Activated CD8-positive, alpha-beta memory T cell treated with anti-CD3 and anti-CD28 coated beads, Interleukin-2, amount 50 U/mL, for 48 hours (primary cell): ENCODE measurements at regions not wholly inside any gene's neighbourhood (a gene's known extent, or its start where the extent isn't known, plus 50 kb on each side); places are given as distances from the start of the nearest gene placed in this dataset.
"Not testable (repeated sequence)": the region's sequence is repeated elsewhere in the genome, so short reads cannot be mapped to it uniquely, and the experiment has no call there.

Source experiments
- DNase-seq: peaks from one replicate; pipeline ENCODE4 v3.0.0-alpha.2; 2020

DNA sequence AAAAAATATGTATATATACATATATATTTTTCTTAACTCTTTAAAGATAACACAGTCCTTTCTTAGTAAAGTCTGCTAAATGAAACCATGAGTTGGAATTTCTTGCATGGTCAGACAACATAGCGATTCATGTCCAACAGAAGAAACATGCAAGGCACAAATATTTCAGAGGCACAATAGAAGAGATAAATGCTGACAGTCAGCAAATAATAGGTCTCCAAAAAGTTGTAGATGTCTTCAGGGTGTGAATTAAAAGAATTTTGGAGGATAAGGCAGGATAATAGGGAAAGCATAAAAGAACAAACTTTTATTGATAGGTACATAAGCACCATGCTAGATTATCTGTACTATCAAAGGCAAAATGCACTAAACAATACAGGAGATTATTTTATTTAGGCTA lies 800.2 kb downstream of the PLCL1 start:
- DNase-seq: no peak

DNA sequence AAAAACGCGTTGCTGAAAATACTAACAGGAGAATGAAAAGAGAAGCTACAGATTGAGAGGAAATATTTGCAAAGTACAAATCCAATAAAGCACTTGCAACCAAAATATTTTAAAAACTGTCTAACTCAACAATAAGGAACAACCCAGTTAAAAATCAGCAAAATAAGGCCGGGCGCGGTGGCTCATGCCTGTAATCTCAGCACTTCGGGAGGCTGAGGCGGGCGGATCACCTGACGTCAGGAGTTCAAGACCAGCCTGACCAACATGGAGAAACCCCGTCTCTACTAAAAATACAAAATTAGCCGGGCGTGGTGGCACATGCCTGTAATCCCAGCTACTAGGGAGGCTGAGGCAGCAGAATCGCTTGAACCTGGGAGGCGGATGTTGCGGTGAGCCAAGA lies 798.6 kb downstream of the PLCL1 start:
- not testable (repeated sequence) for DNase-seq

DNA sequence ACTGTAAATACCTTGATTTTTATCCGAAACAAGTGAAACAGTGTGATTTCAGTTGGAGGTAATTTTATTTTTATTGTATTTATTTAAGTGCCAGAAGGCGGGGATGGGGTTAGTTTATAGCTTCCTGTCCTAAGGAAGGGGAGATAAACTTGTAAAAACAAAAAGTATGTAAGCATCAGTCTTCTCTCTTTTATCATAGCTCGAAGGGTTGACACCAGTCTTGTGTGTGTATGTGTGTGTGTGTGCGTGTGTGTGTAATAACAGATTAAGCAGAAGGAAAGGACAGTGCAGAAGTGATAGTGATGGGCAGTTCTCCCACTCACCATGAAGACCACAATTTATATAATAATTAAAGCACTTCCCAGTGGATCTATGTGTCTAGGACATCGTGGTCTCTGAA lies 793.3 kb downstream of the PLCL1 start:
- DNase-seq: no peak

DNA sequence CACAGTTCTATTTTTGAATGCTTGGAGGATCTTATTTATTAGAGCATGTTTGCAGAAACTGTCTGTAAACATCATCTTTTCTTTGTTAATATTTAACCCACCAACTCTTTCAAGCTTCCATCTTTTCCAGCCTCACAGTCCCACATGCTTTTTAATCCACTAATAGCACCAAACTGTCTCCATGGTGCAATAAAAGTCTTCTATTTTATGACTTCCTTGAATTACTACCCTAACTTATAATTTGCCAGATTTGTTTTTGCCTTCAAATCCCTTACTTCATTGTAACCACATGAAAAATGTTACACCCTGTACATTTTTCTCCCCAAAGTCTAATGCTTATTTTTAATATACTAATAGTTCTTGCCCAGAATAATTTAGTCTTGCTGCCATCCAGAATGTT lies 792.6 kb downstream of the PLCL1 start:
- DNase-seq: no peak

DNA sequence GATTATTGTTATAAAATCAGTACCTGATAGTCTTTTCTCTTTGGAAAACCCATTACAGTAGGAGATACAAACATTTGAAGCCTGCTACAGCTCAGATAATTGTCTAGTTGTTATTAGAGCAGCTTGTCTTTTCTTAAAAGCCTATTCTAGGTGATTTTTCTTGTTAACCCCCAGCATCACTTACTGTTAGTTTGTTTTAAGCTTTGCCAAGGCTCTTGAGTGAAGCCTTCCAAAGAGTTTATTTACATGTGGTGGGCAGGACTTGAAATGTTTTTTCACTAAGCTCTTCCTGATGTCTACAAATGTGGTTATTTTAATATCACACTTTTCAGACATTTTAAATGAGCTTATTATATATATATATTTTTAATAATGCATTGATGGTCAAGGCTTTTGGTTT lies 791.3 kb downstream of the PLCL1 start:
- DNase-seq: no peak

DNA sequence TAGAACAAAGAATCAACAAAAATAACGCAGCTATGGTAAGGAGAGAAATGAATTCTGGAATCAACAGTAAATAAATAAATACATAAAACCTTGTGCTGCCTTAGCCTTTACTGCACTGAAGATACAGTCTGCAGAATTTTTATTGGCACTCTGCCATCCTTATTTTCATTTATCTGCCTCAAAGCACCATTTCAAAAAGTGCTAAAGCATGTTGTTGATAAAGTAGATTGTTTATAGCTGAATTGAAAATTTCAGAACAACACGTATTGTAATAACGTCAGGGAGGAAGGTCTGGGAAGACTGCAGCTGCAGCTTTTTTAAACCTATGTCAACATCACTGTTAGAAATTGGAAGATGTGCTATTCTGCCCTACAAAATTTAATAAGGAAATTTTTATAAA lies 787.2 kb downstream of the PLCL1 start:
- no peak for DNase-seq

DNA sequence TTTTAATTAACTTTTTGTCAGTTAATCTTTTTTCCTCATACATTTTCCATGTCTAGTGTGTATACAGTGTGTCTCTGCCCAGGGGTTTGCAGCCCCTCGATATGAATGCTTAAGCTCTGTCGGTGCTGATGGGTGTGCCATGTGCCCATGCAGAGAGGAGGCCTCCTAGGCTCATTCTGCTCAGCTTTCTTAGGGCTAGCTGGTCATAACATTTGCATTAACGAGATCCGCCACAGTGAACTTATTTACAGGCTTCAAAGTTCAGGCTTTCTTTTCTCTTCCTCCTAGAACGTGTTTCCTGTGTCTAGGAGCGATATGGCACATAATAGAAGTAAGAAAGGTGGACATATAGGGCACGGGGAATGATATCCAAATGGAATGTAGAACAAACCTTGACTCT lies 783.3 kb downstream of the PLCL1 start:
- DNase-seq: no peak

DNA sequence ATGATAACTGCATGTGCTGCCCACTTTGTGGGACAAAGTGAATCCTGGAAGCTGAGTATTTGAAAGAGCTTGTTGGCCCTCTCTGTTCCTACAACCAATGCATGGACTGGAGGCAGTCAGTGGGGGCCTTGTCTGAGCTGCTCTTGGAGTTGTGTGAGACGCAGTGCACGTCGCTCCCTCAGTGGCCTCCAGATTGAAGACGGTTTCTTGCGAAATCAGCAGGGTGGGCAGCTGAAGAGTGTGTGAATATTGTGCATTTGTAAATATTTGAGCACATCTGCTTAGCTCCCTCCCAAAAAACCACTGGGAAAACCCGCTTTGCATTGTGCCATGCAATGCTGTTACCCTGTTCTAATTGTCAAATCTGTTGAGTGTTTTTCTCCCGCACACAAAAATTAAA lies 782.8 kb downstream of the PLCL1 start:
- DNase-seq: no peak

DNA sequence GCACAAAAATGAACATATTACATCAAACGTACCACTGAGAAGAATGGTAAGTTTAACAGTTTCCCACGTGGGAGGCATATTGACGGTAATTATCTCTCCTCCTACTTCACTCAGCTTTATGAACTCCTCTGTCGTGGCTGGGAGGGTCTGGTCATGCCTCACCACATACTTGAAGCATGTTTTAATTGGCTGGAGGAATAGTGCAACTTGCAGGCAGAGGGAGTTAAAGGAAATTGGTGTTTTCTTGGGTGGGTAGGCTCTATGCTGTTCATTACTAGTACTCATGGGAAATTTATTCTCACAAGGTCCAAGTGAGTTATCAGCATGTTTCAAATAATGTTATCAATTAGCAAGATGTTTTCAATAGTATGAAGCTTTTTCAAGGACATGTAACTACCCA lies 767.0 kb downstream of the PLCL1 start:
- DNase-seq: no peak

DNA sequence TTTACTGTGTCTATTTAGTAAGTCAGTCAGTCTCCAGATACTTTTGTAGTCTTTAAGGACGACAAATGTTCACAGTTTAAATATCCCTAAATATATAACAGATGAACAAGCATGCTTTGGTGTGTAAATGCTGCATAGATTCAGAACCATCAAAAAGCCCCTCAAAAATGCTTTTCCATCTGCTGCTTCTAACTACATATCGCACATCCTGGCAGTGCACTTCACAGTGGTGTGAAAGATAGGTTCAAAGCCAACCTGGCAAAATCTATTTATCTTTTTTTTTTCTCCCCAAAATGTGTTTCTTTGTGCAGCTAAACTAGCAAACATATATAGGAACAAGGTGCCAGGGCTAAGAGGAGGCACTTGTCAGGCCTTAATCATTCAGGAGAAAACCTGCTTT lies 753.8 kb downstream of the PLCL1 start:
- no peak for DNase-seq

DNA sequence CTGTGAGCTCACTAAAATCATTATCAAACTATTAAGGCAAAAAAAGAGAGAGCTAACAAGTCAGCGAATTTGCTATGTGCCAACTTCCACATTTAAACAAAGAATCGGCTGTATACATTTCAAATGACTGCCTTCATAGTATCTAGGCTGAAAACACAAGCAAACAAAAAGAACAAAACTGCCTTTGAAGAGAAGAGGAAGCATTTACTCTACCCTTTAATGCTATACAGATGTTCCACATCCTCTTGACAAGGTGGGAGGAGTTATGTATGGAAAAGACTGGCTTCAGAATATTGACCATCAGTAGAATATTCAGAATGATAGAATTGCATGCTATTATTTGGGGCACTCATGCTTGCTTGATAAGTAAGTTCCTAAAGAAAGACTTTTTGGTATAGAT lies 741.7 kb downstream of the PLCL1 start:
- DNase-seq: no peak

DNA sequence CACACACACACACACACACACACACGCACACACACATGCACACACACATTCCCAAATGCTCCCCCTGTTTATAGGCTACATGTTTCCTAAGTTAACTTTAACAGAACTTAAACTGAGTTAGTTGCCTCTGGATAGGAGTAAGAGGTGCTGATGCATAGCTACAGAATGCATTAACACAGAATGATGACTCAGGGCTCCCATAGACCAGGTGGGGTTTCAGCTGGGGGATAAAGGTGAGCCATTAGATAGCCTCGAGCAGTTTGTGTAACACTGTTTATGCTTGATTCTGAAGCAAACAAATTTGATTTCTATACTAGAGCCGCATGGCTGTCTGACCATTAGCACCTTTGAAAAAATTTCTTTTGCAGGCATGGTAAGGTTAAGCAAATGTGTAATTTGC lies 741.0 kb downstream of the PLCL1 start:
- no peak for DNase-seq

DNA sequence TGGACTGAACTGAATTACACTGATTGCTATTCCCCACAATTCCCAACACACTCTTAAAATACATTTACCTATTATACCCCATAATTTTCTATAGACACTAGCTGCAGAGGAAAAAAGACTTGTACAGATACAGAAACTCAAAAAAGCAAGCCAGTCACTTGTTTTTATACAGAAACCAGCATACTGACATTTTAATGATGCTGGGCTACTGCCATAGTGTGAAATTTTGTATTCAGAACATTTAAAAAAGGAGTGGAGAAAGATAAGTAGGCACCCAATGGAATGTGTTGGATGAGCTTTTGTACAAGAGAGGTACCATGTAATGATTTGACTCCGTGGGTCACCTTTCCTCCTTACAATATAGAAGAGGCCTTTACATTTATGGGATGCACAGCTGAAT lies 740.1 kb downstream of the PLCL1 start:
- DNase-seq: no peak

DNA sequence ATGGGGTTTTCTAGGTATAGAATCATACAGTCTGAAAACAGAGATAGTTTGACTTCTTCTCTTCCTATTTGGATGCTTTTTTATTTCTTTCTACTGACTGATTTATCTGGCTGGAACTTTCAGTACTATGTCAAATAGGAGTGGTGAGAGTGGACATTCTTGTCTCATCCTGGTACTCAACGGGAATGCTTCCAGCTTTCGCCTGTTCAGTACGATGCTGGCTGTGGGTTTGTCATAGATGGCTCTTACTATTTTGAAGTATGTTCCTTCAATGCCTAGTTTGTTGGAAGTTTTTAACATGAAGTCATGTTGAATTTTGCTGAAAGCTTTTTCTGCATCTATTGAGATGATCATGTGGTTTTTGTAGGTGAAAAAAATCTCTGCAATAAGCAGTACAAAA lies 730.4 kb downstream of the PLCL1 start:
- DNase-seq: no peak

DNA sequence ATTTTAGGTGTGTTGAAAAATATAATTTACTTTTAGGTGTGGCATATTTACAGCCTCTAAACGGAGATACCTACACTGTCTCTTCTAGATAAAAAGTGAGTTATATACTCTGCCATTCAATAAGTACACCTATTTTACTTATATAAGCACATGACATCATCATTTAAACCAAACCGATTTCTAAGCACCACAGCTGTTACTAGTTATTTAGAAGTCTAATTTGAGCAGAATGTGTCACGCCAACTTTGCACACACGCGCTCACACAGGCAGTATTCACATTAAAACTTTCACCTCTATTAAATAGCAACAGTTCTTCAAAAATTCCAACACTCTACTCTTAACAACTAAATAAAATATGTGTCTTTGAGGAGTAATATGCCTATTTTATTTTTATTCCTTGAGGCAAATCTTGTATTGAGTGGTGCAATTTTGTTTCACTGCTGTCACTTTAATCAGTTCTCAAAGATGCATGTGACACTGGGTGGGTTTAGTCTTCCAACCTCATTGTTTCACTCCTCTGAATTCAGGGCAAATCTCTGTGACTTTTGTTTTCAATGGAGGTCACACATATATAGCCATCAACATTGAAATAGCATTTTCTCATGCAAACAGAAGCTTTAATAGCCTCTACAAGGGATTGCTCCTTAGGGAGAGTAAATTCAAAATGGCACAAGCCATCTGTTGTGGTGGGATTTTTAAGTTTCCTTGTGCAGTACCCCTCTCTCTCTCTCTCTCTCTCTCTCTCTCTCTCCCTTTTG lies 721.0 kb downstream of the PLCL1 start:
- no peak for DNase-seq

DNA sequence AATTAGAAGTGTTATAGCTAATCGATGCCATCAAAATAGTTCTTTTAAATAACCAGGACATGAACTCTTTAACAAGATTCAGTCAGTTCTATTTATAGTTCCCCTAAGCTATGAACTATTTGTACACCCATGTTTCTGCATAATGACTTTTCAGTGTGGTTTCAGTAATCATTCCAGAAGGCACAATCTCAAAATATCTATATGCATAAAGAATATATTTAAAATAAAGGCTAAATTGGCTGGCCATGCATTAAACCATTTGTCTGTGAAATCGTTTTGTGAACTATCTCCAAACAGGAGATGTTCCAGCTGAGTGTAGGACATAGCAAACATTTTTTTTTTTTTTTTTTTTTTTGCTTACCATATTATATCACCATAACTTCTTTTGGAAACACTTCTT lies 719.3 kb downstream of the PLCL1 start:
- DNase-seq: no peak

DNA sequence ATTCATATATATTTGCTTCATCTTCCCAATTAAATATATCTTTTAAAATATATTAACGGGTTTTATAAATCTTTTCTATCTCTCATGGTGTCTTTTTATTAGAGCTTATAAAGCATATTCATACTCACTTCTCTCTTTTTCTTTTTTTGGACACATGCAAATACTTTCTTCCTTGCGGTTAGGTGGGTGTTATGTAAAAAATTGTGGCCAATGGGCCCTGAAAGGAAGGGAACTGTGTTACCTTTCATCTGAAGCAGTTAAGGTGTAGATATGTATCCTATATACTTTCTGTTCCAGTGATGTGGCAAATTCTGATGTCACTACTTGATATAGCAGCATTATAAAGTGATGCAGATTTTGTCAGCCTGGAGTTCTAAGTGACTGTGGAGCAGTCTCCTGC lies 714.5 kb downstream of the PLCL1 start:
- DNase-seq: no peak

DNA sequence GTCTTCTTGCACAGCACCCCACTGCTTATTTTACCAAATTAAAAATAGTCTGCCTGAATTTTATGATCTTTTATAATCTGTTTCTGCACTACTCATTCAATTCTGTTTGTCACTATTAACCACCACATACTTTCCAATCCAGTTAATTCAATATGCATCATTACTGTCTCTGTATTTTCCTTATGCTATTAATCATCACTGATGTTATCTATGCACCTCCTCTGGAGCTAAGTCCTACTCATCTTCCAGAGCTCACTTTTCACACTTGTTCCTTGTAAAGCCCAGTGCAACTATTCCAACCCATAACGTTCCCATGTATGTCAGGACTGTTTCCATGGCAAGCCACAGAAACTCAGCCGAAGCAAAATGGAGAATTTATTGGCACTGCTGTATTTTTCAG lies 713.6 kb downstream of the PLCL1 start:
- DNase-seq: no peak

DNA sequence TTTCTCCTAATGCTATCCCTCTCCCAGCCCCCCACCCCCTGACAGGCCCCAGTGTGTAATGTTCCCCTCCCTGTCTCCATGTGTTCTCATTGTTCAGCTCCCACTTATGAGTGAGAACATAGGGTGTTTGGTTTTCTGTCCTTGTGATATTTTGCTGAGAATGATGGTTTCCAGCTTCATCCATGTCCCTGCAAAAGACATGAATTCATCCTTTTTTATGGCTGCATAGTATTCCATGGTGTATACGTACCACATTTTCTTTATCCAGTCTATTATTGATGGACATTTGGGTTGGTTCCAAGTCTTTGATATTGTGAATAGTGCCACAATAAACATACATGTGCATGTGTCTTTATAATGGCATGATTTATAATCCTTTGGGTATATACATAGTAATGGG lies 704.2 kb downstream of the PLCL1 start:
- DNase-seq: not testable (repeated sequence)

DNA sequence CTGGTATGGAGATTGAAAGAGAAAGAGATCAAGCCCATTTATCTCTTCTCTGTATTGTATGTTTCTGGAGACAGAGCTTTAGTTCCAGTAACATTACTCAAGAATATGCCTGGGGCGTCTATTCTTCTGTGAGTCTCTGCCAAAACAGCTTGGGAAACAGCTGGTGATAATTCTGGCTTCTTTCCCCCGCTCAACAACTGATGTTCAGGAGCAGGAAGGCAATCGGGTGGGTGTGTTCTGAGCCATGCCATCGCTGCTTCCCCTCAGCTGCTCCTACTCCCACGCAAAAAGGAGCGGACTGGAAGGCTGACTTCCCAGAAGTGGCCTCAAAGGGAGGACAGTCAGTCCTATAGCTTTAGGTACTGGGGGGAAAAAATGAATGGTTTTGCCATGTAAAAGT lies 695.1 kb downstream of the PLCL1 start:
- DNase-seq: no peak

DNA sequence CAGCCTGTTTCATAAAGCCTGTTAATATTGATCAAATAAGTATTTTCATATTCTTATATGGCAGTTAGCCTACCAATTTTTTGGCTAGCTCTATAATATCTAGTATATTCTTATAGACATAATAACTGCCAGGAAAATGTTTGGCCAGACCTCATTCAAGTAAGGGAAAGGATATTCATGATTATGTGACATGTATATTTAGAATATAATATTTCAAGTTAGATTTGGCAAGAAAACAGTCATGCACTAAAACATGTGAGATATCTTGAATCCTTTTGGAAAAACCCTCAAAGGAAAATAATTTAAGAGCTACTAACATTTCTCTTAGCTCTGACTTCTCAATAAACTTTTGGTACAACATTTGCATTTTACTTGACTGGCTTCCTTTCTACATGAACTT lies 694.1 kb downstream of the PLCL1 start:
- DNase-seq: no peak

DNA sequence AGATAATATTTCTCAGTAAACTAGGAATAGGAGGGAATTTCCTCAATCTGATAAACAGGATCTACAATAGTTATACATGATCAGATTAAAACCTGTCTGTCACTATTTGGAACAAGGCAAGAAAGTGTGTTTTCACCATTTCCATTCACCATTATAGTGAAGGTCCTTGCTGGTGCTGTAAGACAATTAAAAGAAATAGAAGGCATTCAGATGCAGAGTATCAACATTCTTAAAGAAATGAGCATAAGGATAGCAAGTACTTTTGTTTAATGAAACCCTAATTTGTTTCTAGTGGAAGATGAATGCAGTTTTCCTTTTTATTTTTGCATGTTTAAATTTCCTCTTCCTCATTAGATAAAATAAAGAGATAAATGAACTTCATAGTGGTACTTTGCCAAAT lies 693.7 kb downstream of the PLCL1 start:
- no peak for DNase-seq

DNA sequence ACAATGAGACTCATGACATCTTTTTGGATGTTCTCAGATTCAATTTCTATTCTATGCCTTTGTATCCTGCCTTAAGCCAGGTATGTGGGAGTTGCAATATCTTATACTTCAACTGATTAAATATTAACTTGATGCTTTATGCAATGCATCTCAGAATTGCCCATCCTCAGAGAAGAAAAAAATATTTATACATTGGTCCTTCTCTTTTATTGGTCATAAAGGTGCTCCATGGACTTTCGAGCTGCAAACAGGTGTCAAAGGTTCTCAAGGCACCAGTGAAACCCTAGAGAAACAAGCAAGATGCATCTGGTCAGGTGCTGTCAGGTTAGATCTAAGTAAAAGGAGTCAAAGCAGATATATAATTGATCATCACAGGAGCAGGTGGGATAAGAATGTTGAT lies 690.5 kb downstream of the PLCL1 start:
- no peak for DNase-seq

DNA sequence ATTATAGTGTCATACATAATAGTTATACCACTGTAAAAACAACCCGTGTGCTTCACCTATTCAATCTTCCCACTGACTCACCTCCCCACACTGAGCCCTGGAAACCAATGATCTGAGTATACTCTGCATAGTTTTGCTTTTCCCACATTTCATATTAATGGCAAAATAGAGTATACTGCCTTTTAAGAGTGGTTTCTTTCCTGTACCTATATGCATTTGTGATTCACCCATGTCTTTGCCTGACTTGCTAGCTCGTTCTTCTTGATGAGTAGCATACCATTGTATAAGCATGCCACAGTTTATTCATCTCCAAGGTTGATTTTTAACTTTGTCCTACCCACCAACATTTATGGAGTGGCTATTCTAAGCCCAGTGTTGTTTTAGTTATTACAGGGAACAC lies 686.4 kb downstream of the PLCL1 start:
- DNase-seq: no peak

DNA sequence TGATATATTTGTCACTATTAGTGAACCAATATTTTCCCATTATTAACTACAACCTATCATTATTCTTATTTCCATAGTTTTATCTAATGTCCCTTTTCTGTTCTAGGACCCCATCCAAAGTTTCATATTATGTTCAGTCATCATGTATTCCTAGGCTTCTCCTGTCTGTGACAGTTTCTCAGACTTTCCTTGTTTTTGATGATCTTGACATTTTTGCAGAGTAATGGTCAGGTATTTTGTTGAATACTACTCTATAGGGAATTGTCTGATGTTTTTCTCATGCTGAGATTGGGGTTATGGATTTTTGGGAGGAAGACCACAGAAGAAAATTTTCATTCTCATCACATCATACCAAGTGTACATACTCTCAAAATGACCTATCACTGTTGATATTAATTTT lies 684.6 kb downstream of the PLCL1 start:
- no peak for DNase-seq

DNA sequence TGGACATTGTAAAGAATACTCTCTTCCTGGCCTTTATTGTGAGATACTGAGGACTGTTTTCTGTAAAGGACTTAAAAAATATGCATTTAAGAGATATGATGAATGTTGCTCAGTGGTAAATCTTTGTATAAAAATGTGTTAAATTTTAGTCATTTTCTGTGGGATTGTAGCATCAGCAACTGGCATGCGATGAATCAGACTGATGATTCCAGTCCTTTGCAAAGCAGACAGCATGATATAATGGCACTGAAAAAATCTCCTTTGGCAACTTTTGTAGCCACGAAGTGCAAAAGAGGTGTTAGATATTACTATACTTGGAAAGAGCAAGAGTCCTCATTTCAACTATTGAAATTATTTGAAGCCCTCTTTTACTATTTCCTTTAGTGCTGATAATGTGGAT lies 678.7 kb downstream of the PLCL1 start:
- DNase-seq: no peak
